GM19455 (cell line): ENCODE measurements at regions not wholly inside any gene's neighbourhood (a gene's known extent, or its start where the extent isn't known, plus 50 kb on each side); places are given as distances from the start of the nearest gene placed in this dataset.
"Not testable (repeated sequence)": the region's sequence is repeated elsewhere in the genome, so short reads cannot be mapped to it uniquely, and the experiment has no call there.

Source experiments
- ATAC-seq: cut with Tn5 transposase; IDR thresholded peaks from one replicate; pipeline ENCODE4 v1.9.1; 2021; ENCODE audit not compliant: unreplicated experiment

DNA sequence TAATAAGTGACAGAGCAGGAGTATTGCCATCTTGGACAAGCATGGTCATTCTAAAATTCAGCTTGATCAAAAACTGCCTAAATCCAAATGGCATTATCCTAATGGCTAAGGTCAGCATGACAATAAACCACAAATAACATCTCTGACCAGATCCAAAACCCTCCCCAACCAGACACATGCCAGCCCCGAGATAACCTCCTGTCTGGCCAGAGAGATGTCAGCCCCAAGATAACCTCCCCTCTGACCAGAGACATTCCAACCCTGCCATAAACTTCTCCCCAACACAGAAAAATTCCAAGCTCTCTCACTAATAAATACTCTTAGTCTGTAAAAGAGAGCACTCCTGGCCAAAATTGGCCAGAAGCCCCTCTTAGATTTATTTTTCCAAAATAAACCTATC, 470.5 kb upstream of the UBE2E2 start:
- no peak for ATAC-seq

DNA sequence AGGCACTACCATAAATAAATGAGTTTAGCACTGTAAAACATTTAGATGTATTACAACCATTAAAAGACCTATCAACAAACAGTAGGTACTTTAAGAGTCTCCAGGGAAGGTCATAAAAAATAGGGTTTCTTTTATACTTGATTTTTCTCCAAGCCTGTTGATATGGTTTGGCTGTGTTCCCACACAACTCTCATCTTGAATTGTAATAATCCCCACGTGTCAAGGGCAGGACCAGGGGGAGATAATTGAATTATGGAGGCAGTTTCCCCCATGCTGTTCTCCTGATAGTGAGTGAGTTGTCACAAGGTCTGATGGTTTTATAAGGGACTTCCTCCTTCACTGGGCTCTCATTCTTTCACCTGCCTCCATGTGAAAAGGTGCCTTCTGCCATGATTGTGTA, 468.9 kb upstream of the UBE2E2 start:
- ATAC-seq = no peak

DNA sequence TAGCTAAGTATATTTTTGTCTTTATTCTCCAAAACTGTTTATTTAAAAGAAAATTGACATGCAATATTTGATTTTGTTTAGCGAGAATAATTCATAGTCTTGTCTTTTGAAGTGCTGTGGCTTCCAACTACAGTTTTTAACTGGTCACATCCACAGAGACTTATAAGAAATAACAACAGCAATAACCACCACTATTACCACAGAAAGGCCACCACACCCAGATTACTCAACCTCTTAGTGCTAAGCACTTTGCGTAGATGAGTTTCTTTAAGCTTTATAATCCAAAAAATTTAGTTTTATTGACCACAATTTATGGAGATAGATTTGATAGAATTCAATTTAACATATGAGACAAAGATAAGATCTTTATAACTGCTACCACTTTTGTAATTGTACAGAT, 468.4 kb upstream of the UBE2E2 start:
- no peak for ATAC-seq

DNA sequence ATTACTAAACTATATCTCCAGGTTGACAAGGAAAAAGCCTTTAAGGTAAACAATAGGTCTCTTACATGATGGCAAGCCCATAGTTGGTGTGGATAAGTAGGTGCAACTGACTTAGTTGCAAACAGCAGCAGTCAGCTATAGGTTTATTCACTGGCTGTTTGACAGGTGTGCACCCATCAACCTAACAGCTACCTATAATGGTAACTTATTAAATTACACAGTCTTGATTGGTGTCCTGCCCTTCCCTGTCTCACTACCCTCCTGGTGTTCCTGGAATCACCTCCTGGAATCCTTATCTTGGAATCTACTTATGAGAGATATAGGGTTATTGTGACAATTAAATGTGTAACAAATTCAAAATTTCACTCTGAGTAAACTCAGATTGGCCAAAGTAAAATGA, 467.8 kb upstream of the UBE2E2 start:
- ATAC-seq = no peak

DNA sequence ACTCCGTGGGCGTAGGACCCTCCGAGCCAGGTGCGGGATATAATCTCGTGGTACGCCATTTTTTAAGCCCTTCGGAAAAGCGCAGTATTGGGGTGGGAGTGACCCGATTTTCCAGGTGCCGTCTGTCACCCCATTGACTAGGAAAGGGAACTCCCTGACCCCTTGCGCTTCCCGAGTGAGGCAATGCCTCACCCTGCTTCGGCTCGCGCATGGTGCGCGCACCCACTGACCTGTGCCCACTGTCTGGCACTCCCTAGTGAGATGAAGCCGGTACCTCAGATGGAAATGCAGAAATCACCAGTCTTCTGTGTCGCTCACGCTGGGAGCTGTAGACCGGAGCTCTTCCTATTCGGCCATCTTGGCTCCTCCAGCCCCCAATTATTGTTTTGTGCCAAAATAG, 459.7 kb upstream of the UBE2E2 start:
- not testable (repeated sequence) for ATAC-seq

DNA sequence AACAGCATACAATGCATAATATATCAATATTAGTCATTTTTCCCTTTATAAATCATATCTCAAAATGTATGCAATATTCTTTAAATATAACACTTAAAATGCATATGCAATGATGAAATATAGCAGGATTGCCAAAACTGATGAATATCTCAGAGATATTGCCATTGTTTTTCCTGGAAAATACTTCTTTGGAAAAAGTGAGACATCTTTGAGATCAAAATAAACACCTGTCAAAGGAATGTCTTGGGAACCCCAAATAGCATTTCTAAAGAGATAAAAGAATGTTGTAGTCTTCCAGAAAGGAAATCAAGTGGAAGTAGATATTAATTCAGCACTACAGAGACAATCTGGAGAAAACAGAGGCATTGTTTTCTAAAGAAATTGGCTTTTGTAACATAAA, 457.8 kb upstream of the UBE2E2 start:
- no peak for ATAC-seq

DNA sequence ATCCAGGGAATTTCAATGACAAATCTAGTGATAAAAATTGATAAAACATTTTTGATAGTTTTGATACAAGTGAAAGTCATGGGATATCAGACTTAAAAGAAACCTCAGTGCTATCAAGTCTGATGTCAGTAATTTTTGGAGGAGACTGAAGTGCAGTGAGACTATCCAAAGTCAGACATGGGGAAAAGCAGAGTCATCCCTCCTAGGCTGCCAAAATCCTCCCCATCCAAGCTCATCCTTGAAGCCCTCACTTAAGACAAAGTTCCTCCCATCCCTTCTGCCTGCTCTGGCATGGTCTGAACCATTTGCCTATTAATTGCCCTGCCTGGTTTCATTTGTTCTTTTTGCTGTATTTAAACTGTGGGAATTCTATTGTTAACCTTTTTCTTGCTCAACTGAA, 456.9 kb upstream of the UBE2E2 start:
- no peak for ATAC-seq

DNA sequence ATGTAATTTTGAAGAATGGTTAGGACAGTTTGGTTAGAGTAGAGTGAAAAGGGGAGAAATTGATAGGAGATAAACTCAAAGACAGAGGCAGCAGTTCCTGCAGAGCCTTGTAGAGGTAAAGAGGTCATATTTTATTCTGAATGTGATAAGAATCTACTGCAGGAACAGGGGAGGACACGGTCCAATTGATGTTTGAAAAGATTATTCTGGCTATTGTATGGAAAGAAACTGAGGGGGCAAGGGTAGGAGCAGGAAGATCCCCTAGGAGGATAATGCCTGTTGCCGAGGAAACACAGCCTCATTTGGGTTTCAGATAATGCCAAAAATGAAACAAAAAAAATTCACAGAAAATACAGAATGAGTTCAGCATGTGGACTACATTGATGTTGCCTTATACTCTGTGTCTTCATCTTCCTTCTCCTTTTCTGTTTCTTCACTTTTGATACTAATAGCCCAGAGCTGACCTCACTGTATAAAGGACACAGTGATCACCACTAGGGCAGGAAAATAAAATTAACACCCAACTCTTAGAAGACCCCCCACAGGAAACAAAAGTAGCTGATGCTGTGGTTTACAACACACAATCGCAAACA, 454.6 kb upstream of the UBE2E2 start:
- no peak for ATAC-seq

DNA sequence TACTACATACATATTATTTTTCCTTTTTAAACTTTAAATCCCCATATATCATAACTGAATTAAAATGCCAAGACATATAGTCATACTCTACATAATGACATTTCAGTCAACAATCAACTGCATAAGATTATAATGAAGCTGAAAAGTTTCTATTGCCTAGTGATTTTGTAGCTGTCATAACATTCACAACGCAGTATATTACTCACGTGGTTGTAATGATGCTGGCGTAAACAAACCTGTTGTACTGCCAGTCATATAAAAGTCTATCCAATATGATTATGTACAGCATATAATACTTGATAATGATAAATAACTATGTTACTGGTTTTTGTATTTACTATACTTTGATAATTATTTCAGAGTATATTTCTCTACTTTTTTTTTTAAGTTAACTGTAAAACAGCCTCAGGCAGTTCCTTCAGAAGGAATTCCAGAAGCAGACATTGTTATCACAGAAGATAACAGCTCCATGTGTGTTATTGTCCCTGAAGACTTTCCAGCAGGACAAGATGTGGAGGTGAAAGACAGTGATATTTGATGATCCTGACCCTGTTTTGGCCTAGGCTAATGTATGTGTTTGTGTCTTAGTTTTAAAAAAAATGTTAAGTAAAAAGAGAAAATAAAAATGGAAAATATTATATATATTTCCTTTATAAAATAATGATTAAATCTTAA, 443.4 kb upstream of the UBE2E2 start:
- ATAC-seq = no peak

DNA sequence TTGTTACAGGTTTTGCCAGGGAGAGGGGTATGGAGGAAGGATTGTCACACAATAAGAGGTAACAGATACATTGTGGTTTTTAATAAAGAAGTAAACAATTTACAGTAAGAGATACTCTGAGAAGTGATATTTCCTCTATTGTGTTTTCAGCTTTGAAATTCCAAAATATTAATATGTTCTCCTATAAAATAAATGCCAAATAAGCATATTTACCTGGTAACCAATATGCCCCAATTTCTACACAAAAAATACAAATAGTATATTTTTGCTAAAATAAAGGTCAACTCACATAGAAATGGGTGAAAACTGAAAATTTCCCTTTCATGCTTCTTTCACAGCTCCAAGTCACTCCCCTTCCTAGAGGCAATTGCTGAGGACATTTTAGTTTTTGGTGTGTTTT, 437.4 kb upstream of the UBE2E2 start:
- no peak for ATAC-seq

DNA sequence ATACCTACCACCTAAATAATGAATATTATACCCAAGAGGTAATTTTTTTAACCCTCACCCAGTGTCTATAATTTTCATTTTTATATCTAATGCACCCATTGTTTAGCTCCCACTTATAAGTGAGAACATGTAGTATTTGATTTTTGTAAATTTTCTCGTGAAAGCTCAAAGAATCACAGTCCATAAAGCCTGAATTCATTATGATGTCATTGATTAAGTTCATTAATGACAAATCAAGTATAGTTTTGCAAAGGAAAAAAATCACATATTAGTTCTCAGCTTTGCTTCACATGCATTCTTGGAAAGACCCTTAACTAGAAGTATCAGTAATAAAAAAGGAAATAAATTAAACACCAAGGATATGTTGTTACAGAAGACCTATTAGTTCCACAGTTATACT, 425.3 kb upstream of the UBE2E2 start:
- no peak for ATAC-seq

DNA sequence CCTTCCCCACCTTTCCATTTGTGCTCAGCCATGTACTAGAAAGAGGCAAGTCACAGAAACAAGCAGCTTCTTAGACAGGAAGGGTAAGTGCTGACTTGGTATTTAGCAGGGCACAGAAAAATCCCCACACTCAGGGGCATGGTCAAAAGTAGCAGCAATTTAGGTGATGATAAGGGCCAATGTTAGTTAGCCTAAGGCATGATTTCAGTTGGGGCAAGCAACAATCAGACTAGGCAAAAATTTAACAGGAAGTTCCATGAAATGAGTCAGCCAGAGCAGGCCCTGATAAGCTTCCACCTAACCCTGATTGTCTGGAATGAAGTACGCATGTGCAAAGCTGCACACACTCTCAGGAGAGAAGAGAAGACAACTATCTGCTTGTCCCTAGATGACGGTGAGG, 423.4 kb upstream of the UBE2E2 start:
- no peak for ATAC-seq

DNA sequence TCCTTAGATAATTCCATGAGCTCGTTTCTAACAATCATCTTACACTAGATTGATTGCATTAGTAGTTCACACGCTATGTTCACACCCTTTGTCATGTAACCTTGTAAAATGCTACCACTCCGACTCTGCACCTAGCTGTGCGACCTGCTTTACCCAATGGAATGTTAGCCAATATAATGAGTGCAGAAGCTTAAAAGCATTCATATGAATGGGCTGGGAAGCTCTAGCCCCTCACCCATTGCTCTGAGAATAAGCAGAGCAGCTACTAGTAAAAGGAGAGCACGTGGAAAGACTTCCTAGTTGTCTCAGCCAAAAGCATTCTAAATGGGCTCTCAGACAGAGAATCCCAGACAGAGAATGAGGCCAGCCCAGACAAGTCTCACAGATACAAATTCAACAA, 410.6 kb upstream of the UBE2E2 start:
- ATAC-seq = no peak

DNA sequence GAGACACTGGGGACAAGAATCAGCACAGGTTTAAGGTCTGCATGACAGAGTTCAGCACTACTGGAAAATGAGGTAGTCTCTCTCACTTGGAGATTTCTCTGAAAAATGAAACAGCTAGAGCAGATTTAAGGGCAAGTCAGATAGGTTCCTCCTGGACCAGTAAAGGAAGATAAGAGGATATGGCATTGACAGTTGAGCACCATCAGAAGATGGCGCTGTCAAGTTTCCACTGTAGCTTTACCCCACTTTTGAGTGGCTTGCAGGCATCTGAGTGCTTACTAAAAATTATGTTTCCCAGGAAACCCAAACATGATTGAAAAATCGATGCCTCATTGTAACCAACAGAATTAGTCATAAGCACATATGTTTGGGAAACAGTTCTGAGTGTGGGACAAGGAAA, 407.2 kb upstream of the UBE2E2 start:
- ATAC-seq = no peak

DNA sequence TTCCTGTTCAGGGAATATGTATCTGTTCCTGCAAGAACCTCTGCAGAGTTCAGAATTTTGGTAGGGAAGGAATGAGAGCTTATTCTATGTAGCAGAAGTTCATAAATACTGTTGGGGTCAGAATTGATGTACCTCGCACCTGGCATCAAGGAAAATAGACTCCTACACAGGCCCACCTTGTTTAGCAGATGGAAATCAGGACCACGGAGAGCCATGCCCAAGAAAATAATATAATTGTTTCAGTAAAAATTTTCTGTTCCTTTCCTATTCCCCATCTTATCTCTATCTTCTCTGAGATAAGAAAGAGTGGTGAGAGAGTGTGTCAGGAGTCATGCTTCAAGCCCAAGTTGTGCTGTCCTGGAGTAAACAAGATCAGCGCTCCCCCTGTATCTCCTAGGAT, 404.7 kb upstream of the UBE2E2 start:
- ATAC-seq = no peak

DNA sequence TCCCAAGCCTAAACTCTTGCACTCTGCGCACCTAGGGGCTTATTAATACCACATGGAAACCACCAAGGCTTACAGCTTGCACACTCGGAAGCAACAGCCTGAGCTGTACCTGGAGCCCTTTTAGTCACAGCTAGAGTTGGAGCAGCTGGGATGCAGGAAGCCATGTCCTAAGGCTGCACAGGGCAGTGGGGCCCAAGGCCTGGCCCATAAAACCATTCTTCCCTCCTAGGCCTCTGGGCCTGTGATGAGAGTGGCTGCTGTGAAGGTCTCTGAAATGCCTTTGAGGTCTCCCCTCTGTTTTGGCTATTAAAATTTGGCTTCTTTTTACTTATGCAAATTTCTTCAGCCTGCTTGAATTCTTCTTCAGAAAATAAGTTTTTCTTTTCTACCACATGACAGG, 383.9 kb upstream of the UBE2E2 start:
- no peak for ATAC-seq

DNA sequence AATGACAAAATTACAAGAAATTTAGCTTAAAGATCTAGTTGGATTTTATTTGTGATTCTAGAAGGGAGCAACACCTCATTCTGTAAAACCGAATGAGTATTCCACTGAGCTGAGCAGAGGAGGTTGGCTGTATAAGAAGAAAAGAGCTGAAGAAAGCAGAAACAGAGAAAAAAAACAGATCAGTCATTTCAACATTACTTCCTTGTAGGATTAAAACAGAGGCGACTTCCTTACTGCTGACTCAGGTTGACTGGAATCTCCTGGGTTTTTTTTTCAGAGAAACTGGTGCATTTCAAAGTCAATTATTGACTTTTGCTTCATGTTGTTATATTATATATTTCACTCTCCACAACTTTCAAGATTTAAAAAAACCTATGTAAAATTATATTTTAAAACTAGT, 368.1 kb upstream of the UBE2E2 start:
- ATAC-seq = no peak

DNA sequence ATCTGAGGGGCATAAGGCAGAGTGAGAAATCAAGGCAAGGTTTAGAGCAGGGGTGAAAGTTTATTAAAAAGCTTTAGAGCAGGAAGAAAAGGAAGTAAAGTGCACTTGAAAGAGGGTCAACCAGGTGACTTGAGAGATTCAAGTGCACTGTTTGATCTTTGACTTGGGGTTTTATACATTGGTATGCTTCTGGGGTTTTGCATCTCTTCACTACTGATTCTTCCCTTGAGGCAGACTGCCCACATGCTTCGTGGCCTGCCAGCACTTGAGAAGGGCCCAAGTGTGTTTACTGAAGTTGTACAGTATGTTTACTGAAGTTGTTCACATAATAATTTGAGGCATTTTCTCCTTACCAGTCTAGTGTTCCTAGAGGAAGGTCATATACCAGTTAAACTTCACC, 367.0 kb upstream of the UBE2E2 start:
- ATAC-seq = no peak

DNA sequence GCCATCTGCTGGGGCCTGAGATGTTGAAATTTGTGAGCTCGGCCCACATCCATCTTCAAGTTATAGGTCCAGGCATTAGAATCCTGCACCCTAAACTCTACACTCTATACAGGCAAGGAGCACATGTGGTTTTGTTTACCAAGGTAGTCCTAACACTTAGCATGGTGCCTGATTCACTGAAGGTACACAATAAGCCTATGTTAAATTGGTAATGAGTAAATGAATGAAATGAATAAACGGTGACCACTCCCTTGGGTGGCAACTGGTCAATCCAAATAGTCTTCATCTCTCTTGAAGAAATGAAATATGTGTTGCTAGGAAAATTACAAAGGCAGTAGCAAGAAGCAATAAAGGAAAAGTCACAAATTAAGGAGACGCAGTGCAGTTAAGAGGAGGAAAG, 359.3 kb upstream of the UBE2E2 start:
- no peak for ATAC-seq

DNA sequence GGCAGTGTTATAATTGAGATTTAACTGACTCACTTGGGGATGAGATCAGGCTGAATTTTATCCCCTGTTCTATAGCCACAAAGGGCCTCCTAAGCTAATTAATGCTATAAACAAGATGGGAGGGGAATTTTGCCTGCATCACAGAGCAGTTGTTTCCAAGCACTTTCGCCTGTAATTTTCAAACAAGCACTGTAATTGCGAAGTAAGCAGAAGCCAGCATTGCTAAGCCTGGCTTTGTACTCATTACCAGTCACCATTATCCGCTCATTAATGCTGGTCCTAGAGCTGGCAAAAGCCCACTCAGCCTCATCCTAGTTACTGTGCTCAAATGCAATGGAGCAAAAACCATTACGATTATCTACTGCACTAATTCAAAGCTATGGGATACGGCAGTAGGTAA, 356.6 kb upstream of the UBE2E2 start:
- no peak for ATAC-seq

DNA sequence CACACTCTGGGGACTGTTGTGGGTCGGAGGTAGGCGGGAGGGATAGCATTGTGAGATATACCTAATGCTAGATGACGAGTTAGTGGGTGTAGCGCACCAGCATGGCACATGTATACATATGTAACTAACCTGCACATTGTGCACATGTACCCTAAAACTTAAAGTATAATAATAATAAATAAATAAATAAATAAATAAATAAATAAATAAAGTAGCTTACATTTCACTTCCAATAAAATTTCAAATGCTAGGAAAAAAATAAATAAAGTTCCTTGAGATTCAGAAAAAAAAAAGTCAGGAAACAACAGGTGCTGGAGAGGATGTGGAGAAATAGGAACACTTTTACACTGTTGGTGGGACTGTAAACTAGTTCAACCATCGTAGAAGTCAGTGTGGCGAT, 353.5 kb upstream of the UBE2E2 start:
- ATAC-seq = not testable (repeated sequence)

DNA sequence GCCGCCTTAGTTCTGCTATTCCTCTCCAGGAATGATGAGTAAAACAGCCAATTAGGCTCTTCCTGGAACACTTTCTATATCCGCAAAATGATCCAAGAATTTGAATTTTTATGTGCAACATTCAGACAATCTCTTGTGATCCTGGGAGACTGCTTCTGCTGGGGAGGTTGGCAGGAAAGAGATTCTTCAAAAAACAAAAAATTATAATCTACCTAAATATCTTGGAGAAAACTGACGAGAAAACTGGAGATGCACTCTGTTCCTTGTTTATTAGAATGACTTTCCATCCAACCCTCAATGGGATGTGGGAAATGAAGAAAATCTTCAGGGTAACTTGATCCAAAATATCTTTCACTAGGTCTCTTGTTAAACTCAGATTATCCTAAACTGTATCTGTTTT, 346.3 kb upstream of the UBE2E2 start:
- no peak for ATAC-seq

DNA sequence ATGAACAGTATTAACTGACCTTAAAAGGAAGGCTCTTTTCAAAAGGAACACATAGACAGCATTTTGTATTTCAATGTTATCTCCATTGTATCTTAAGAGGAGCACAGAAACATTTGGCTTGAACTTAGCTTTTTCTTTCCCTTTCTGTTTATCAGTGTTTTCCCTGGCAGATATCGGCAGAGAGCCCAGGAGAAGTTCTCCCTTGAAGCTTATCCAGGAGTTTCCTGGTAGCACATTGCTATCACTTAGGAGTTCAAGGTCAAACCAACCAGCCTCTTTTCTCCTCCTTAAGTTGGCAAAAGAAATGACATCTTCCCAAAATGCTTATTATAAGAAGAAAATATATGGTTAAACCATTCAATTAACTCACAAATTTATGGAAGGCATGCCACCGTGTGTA, 344.6 kb upstream of the UBE2E2 start:
- no peak for ATAC-seq
